Keratinocyte (primary cell): ENCODE measurements at regions not wholly inside any gene's neighbourhood (a gene's known extent, or its start where the extent isn't known, plus 50 kb on each side); places are given as distances from the start of the nearest gene placed in this dataset.

Experiments
- DNase-seq: peaks from one replicate; pipeline ENCODE4 v3.0.0-alpha.2; 2011; ENCODE audit warnings: low read depth, missing footprints, low spot score
- FAIRE-seq: peaks from 2 replicates; lab custom pipeline; 2011; peaks lifted over from hg19 to GRCh38; lab: Jason Lieb, UNC
- H2AFZ ChIP-seq: 2 replicates; pipeline ENCODE4 v1.6.0; 2012; ENCODE audit warnings: low read length, control low read depth, inconsistent platforms; ENCODE audit not compliant: control insufficient read depth
- H3K27ac ChIP-seq: 2 replicates; pipeline ENCODE4 v1.5.1; 2011; ENCODE audit warnings: low read length; ENCODE audit not compliant: control insufficient read depth, insufficient read depth
- H3K27me3 ChIP-seq: 3 replicates; pipeline ENCODE4 v1.6.0; 2011; ENCODE audit warnings: low read length; ENCODE audit not compliant: control insufficient read depth, insufficient read depth; ENCODE audit errors: extremely low read depth
- H3K36me3 ChIP-seq, 2 experiments: 2 replicates in 1 of 2; 3 replicates in 1 of 2; pipeline ENCODE4 v1.5.1; 2011; ENCODE audit warnings: low read length in 2 of 2, mild to moderate bottlenecking in 1 of 2; ENCODE audit not compliant: control insufficient read depth in 2 of 2, insufficient read depth in 2 of 2; ENCODE audit errors: extremely low read depth in 1 of 2
- H3K4me1 ChIP-seq: 3 replicates; pipeline ENCODE4 v1.5.1; 2011; ENCODE audit warnings: low read length; ENCODE audit not compliant: control insufficient read depth, insufficient read depth; ENCODE audit errors: extremely low read depth
- H3K4me2 ChIP-seq: 3 replicates; pipeline ENCODE4 v1.6.0; 2011; ENCODE audit warnings: low read depth, low read length; ENCODE audit not compliant: control insufficient read depth, insufficient read depth; ENCODE audit errors: extremely low read depth
- H3K4me3 ChIP-seq, 3 experiments: fragments of 200-600 bp in 1 of 3; sonication (generic) in 1 of 3; 2 replicates in 2 of 3; 3 replicates in 1 of 3; pipeline ENCODE4 v1.5.1; 2011 to 2016; ENCODE audit warnings: low read length in 3 of 3, mild to moderate bottlenecking in 3 of 3, control low read depth in 2 of 3, inconsistent platforms in 1 of 3, low read depth in 1 of 3, mixed read lengths in 1 of 3, mixed run types in 1 of 3, moderate library complexity in 1 of 3; ENCODE audit not compliant: control insufficient read depth in 2 of 3, insufficient read depth in 2 of 3; ENCODE audit errors: extremely low read depth in 1 of 3
- H3K79me2 ChIP-seq: 2 replicates; pipeline ENCODE4 v1.6.0; 2012; ENCODE audit warnings: low read length; ENCODE audit not compliant: control insufficient read depth, insufficient read depth
- H3K9ac ChIP-seq: 3 replicates; pipeline ENCODE4 v1.6.0; 2011; ENCODE audit warnings: low read length; ENCODE audit not compliant: control insufficient read depth, insufficient read depth; ENCODE audit errors: extremely low read depth
- H3K9me1 ChIP-seq: 3 replicates; pipeline ENCODE4 v1.6.0; 2011; ENCODE audit warnings: low read length; ENCODE audit not compliant: control insufficient read depth, insufficient read depth; ENCODE audit errors: extremely low read depth
- H3K9me3 ChIP-seq: 2 replicates; pipeline ENCODE4 v1.5.1; 2012; ENCODE audit warnings: low read depth, low read length; ENCODE audit not compliant: control insufficient read depth
- H4K20me1 ChIP-seq: 3 replicates; pipeline ENCODE4 v1.6.0; 2011; ENCODE audit warnings: low read length; ENCODE audit not compliant: control insufficient read depth, insufficient read depth; ENCODE audit errors: extremely low read depth
- CTCF ChIP-seq, 3 experiments: IDR thresholded peaks in 1 of 3; conservative IDR thresholded peaks in 1 of 3; optimal IDR thresholded peaks in 1 of 3; 2 replicates in 2 of 3; 3 replicates in 1 of 3; pipeline versions ENCODE3 to v1.5.1; 2011; ENCODE audit warnings: low read length in 3 of 3, mild to moderate bottlenecking in 3 of 3, moderate library complexity in 2 of 3, control low read depth in 1 of 3, inconsistent platforms in 1 of 3; ENCODE audit not compliant: insufficient read depth in 2 of 3; ENCODE audit errors: extremely low read depth in 1 of 3
- EZH2 ChIP-seq: IDR thresholded peaks from one replicate; pipeline ENCODE4 v1.6.1; 2012; ENCODE audit warnings: inconsistent platforms, mild to moderate bottlenecking, low read length, moderate library complexity
- dilution Hi-C: fragments of 300-500 bp; cut with MboI; formaldehyde crosslinking; loops from one replicate; pipeline ENCODE4 v1.7.0; 2020; ENCODE audit warnings: low sequenced_read_pairs; ENCODE audit not compliant: extremely low pct_ligation_motif_present

- Histone ChIP-seq H2AFZ (no peak overlapping the region), H3K79me2 (no peaks in the 10 kb centered on the region), H3K4me2 (no peak overlapping the region), H3K4me1 (no peaks in the 10 kb centered on the region), H3K27me3 (no peaks in the 10 kb centered on the region), H3K9ac (no peak overlapping the region), H3K4me3 (no peak overlapping the region), H3K9me3 (no peaks in the 10 kb centered on the region), H3K36me3 (no peaks in the 10 kb centered on the region), H4K20me1 (no peaks in the 10 kb centered on the region), H3K9me1 (no peaks in the 10 kb centered on the region), H3K27ac (no peak overlapping the region)
- no peak for FAIRE-seq
- DNase-seq: no peak
- dilution Hi-C loops: no loop called here
- TF ChIP-seq EZH2 (no peak), CTCF (optimal IDR thresholded peaks at IDR 0.05 in 1 of 3, IDR thresholded peaks at IDR 0.05 in 1 of 3, conservative IDR thresholded peaks at IDR 0.05 in 1 of 3; ENCODE audit: extremely low read depth in 1 of 3, insufficient read depth in 2 of 3, low read length in 3 of 3) (no peak)
Measured at GRCh38 chr5:60354311-60354710, 345.7 kb downstream of the DEPDC1B start.

GRCh38 chr5:60352992-60353599 lies 346.9 kb downstream of the DEPDC1B start:
- H3K9me1 ChIP-seq: no peaks in the 10 kb centered on the region
- no peaks in the 10 kb centered on the region for H3K4me1 ChIP-seq
- H3K79me2 ChIP-seq: no peaks in the 10 kb centered on the region
- dilution Hi-C loops: no loop called here
- H3K9me3 ChIP-seq: no peaks in the 10 kb centered on the region
- no peak overlapping the region for H3K9ac ChIP-seq
- H3K27me3 ChIP-seq: no peaks in the 10 kb centered on the region
- H3K36me3 ChIP-seq: no peaks in the 10 kb centered on the region
- no peak overlapping the region for H2AFZ ChIP-seq
- no peak overlapping the region for H3K27ac ChIP-seq
- H4K20me1 ChIP-seq: no peaks in the 10 kb centered on the region
- DNase-seq (no peak), FAIRE-seq (no peak)
- no peak overlapping the region for H3K4me3 ChIP-seq
- H3K4me2 ChIP-seq: no peak overlapping the region
- no peak for TF ChIP-seq EZH2
- no peak for TF ChIP-seq CTCF (optimal IDR thresholded peaks at IDR 0.05 in 1 of 3, IDR thresholded peaks at IDR 0.05 in 1 of 3, conservative IDR thresholded peaks at IDR 0.05 in 1 of 3; ENCODE audit: extremely low read depth in 1 of 3, insufficient read depth in 2 of 3, low read length in 3 of 3)
